ENCODE measurements at regions not wholly inside any gene's neighbourhood (a gene's known extent, or its start where the extent isn't known, plus 50 kb on each side); places are given as distances from the start of the nearest gene placed in this dataset.

DNA sequence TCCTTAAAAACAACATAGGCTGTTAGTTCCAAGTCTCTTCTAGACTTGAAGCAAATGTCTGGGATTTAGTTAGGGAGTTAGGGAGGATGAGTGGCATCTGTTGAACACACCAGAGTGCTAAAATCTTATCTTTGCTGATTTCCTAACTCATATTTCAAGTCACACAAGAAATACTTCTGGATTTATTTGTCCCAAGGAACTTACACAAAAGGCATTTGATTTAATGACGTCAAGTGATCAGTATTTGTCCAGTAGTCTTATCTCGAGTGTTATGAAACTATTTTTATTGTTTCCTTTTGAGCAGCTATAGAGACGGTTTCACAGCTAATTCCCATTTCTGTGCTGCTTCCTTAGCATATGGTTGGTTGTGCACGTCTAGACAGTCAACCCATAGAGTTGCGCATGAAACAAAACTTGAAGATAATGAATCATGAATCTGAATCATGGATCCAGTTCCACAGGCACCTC is 140.5 kb upstream of the TUT7 start:
- ChIA-PET CTCF (no interaction called here), POLR2A (ENCODE audit: low non-redundant PET) (no interaction called here)
- DNase-seq (ENCODE audit: low spot score): peak; percentile 59
- TF ChIP-seq, protein P1, sequence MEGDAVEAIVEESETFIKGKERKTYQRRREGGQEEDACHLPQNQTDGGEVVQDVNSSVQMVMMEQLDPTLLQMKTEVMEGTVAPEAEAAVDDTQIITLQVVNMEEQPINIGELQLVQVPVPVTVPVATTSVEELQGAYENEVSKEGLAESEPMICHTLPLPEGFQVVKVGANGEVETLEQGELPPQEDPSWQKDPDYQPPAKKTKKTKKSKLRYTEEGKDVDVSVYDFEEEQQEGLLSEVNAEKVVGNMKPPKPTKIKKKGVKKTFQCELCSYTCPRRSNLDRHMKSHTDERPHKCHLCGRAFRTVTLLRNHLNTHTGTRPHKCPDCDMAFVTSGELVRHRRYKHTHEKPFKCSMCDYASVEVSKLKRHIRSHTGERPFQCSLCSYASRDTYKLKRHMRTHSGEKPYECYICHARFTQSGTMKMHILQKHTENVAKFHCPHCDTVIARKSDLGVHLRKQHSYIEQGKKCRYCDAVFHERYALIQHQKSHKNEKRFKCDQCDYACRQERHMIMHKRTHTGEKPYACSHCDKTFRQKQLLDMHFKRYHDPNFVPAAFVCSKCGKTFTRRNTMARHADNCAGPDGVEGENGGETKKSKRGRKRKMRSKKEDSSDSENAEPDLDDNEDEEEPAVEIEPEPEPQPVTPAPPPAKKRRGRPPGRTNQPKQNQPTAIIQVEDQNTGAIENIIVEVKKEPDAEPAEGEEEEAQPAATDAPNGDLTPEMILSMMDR (conservative IDR thresholded peaks at IDR 0.05; ENCODE audit: low read depth): no peak
- no peak overlapping the region for H3K27ac ChIP-seq

DNA sequence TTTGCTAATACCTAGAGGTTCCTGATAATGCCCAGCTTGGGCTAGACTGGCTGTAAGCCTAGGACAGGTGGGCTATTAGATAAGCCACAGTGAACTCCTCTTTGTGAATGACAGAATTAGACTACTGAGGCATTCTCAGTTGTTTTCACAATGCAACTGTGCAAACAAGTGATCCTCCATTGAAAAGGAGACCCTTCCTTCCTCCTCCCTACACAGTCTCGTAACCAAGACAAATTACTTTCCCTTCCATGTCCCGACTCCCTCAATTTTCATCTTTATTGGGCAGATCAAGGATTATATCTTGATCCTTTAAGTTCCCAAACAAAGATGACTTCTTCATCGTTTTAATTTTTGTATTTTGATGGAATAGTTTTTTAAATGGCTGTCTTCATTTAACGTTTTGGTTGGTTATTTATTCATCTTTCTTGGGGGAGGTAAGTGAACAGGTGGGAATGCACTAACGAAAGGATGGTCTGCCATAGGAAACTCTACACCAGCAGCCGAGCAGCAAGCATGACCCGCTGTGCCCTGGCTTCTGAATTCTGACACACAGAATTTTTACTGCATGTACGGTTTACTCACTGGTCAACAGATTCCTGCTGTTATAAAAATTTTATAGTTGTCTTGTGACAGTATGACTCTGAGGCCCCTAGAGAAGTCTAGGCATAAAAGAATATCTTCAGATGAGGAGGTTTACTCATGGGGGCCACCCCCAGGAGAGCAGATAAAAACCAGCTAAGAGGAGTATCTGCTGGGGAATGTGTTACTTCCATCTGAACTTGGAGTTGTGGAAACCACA is 137.5 kb upstream of the TUT7 start:
- H3K27ac ChIP-seq: no peak overlapping the region
- TF ChIP-seq, protein P1 (conservative IDR thresholded peaks at IDR 0.05; ENCODE audit: low read depth): no peak
- no peak for DNase-seq (ENCODE audit: low spot score)
- ChIA-PET POLR2A (ENCODE audit: low non-redundant PET) (interaction anchor here (0.5 kb wide), 1 partner anchor 801 kb away, joined by 3 read pairs; no protein-coding TSS in a partner anchor), CTCF (interaction anchor here (0.6 kb wide), 2 partner anchors 8 to 505 kb away, joined by 3 to 8 read pairs; no protein-coding TSS in a partner anchor)

DNA sequence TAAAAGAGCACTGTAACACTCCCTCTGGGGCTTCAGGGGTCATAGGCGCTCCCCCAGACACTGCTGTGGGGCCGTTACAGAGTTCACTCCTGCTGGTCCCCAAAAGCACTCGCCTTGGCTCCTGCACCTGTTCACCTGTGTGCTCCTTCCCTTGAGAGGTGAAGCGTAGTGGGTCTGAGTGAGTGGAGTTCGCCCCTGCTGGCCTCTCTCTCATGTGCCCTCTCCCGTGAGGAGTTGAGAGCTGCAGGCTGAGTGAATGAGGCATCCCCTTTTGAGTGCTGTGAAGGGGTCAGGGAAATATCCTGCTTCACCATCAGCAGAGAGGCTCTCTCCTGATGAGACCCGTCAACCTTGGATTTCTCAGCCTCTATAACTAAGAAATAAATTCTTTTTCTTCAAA is 134.6 kb upstream of the TUT7 start:
- POLR2A ChIA-PET (ENCODE audit: low non-redundant PET): no interaction called here
- TF ChIP-seq, protein P1 (conservative IDR thresholded peaks at IDR 0.05; ENCODE audit: low read depth): no peak
- DNase-seq (ENCODE audit: low spot score): no peak
- CTCF ChIA-PET: interaction anchor here (1.6 to 2.9 kb wide), 3 partner anchors 55 to 149 kb away, joined by 5 to 11 read pairs (median 6); no protein-coding TSS in a partner anchor
- H3K27ac ChIP-seq: no peak overlapping the region

DNA sequence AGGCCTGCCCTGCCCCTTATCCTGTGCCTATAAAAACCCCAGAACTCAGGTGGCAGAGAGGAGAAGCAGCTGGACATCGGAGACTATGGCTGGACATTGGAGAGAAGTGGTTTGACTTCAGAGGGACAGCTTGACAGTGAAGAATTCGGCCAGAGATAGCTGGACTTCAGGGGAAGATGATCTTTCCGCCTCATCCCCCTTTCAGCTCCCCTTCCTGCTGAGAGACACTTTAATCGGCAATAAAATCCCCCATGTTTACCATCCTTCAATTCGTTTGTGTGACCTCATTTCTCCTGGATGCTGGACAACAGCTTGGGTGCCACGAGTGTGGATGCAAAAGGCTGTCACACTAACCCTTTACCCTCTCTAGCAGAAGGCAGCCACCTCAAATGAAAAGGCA is 134.1 kb upstream of the TUT7 start:
- TF ChIP-seq, protein P1 (conservative IDR thresholded peaks at IDR 0.05; ENCODE audit: low read depth): no peak
- ChIA-PET POLR2A (ENCODE audit: low non-redundant PET) (no interaction called here), CTCF (interaction anchor here (0.6 to 2.9 kb wide), 6 partner anchors 55 to 837 kb away, joined by 3 to 15 read pairs (median 6); partner anchors contain the start of gene GAS1)
- DNase-seq (ENCODE audit: low spot score): no peak
- no peak overlapping the region for H3K27ac ChIP-seq

DNA sequence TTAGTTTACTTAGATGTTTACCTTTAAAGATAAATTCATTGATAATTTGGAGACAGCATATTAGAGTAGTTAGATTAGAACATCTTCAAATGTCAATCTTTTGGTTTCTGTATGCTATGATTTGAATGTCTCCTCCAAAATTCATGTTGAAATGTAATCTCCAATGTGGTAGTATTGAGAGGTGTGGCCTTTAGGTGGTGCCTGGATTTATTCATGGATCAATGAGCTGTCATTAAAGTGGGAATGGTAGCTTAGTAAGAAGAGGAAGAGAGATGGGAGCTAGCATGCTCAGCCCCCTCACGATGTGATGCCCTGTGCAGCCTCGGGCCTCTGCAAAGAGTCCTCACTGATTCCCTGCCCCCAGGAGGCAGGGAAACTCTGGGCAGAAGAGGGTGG is 133.6 kb upstream of the TUT7 start:
- ChIA-PET CTCF (interaction anchor here (0.6 to 2.9 kb wide), 10 partner anchors 8 to 837 kb away, joined by 3 to 15 read pairs (median 3); partner anchors contain the start of gene GAS1), POLR2A (ENCODE audit: low non-redundant PET) (no interaction called here)
- TF ChIP-seq, protein P1 (conservative IDR thresholded peaks at IDR 0.05; ENCODE audit: low read depth): no peak
- no peak for DNase-seq (ENCODE audit: low spot score)
- H3K27ac ChIP-seq: no peak overlapping the region

DNA sequence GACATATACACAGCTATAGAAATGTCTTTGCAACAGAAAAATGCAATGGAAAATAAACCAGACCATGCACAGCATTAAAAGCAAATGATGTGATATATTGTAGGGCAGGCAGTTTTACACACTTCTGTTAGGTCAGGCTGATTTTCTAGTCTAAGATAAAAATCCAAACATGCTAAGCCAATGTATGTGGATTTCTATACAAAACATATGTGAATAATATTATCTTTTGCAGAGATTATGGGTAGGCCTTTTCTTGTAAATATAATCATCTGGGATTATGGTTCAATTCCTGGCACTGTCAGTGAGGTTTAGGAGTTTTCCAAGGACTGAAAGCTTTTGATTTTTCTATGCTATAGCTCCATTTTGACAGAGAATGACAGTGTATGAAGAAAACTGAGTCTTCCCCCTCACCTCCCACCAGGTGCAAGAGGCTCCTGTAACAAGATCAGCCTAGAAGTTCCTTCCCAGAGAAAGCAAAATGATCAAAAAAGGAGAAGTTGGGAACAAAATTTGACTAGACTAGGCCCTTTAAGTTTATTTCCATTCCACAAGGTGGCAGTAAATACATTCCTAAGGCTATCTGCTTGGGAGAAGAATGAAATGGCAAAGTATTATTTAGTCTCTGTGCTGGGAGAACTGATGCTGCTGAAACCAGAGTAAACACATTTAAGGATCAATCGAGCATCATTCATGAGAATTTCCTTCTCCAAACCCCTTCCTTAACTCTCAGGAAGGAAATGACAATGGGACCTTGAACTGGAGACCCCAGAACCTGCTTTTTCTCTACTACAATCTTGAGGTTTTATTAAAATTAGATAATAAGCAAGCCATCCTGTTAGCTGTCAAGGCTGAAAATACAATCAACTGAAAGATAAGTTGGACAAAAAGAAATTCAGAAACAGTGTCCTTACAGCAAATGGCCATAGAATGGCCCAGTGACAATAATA is 133.0 kb upstream of the TUT7 start:
- no peak overlapping the region for H3K27ac ChIP-seq
- ChIA-PET CTCF (interaction anchor here (0.5 to 2.9 kb wide), 13 partner anchors 9 to 1733 kb away, joined by 3 to 15 read pairs (median 3); partner anchors contain the start of gene GAS1), POLR2A (ENCODE audit: low non-redundant PET) (no interaction called here)
- TF ChIP-seq, protein P1 (conservative IDR thresholded peaks at IDR 0.05; ENCODE audit: low read depth): peak; percentile 49
- peak; percentile 66 for DNase-seq (ENCODE audit: low spot score)

All from RWPE1 (cell line).